ENCODE measurements at regions not wholly inside any gene's neighbourhood (a gene's known extent, or its start where the extent isn't known, plus 50 kb on each side); places are given as distances from the start of the nearest gene placed in this dataset.

- ATAC-seq (ENCODE audit: low read depth) (no peak), DNase-seq (no peak)
- H3K27ac ChIP-seq (ENCODE audit: insufficient read depth, low read length) = no peak overlapping the region
- H2BK5ac ChIP-seq (ENCODE audit: low read depth, low read length, poor library complexity, severe bottlenecking) = no peak overlapping the region
- H3K9me1 ChIP-seq (ENCODE audit: insufficient read depth, low read length) = no peaks in the 10 kb centered on the region
- no peak overlapping the region for H2BK20ac ChIP-seq (ENCODE audit: low read depth, low read length)
- in situ Hi-C loops (cut with MboI; ENCODE audit: low sequenced_read_pairs) = no loop called here
- POLR2A ChIA-PET (ENCODE audit: unreplicated experiment) = no interaction called here
- H2BK120ac ChIP-seq (ENCODE audit: low read depth, low read length) = no peak overlapping the region
- no CpG with 5 or more reads among the region's 4 CpGs for WGBS, 2 experiments (ENCODE audit: extremely low coverage in 2 of 2, insufficient read length in 1 of 2)
- no peak overlapping the region for H3K18ac ChIP-seq (ENCODE audit: low read depth, low read length)
- BruUV-seq (replicated peaks) = no TSS peak
- no peaks in the 10 kb centered on the region for H3K79me1 ChIP-seq (ENCODE audit: low read depth in 1 of 2, low read length in 2 of 2)
- no peaks in the 10 kb centered on the region for H3K36me3 ChIP-seq (ENCODE audit: control insufficient read depth, insufficient read depth, low read length)
- no peak overlapping the region for H3K14ac ChIP-seq (replicated peaks; ENCODE audit: low read depth, low read length)
- H3K9me3 ChIP-seq (ENCODE audit: control insufficient read depth, insufficient read depth, low read length) = no peaks in the 10 kb centered on the region
- dilution Hi-C loops (cut with HindIII; ENCODE audit: low sequenced_read_pairs, unreplicated experiment) = no loop called here
- H2BK15ac ChIP-seq (ENCODE audit: low read depth, low read length) = no peak overlapping the region
- no peak overlapping the region for H3K4me2 ChIP-seq (ENCODE audit: low read depth, low read length)
- H4K20me1 ChIP-seq (ENCODE audit: insufficient read depth, low read length) = no peaks in the 10 kb centered on the region
- no peak overlapping the region for H4K5ac ChIP-seq (ENCODE audit: low read depth, low read length)
- H3K4ac ChIP-seq (ENCODE audit: low read depth, low read length) = no peak overlapping the region
- H3K4me3 ChIP-seq (ENCODE audit: insufficient read depth, low read depth, low read length) = no peak overlapping the region
- no peaks in the 10 kb centered on the region for H3K4me1 ChIP-seq (ENCODE audit: control insufficient read depth, insufficient read depth, low read length)
- no peak overlapping the region for H2AFZ ChIP-seq (replicated peaks; ENCODE audit: low read length, poor library complexity)
- no peak overlapping the region for H4K8ac ChIP-seq (ENCODE audit: low read depth in 2 of 2, low read length in 2 of 2)
- no peak overlapping the region for H4K91ac ChIP-seq (ENCODE audit: insufficient read depth, low read depth, low read length)
- H3K27me3 ChIP-seq (ENCODE audit: control insufficient read depth, insufficient read depth, low read length) = no peaks in the 10 kb centered on the region
- CTCF ChIA-PET = no interaction called here
- H2AK5ac ChIP-seq (ENCODE audit: low read depth, low read length) = no peak overlapping the region
- H3K56ac ChIP-seq (ENCODE audit: extremely low read depth, insufficient read depth, low read length) = no peak overlapping the region
- H2AK9ac ChIP-seq (replicated peaks; ENCODE audit: low read depth, low read length, poor library complexity) = no peak overlapping the region
- TF ChIP-seq CEBPB (IDR thresholded peaks at IDR 0.05; ENCODE audit: low read depth, low read length) (no peak), SMC3 (IDR thresholded peaks at IDR 0.05; ENCODE audit: low read depth, low read length) (no peak), ELK1 (IDR thresholded peaks at IDR 0.05; ENCODE audit: borderline replicate concordance, low read depth, low read length) (no peak), RAD21 (IDR thresholded peaks at IDR 0.05; ENCODE audit: low read length) (no peak), BHLHE40 (IDR thresholded peaks at IDR 0.05; ENCODE audit: low read depth, low read length) (no peak), MAFK (IDR thresholded peaks at IDR 0.05; ENCODE audit: low read depth, low read length) (no peak), RFX5 (IDR thresholded peaks at IDR 0.05; ENCODE audit: low read depth, low read length) (no peak), RCOR1 (IDR thresholded peaks at IDR 0.05; ENCODE audit: insufficient replicate concordance, low read length) (no peak), CHD1 (IDR thresholded peaks at IDR 0.05; ENCODE audit: low read depth, low read length) (no peak), USF2 (IDR thresholded peaks at IDR 0.05; ENCODE audit: low read depth, low read length) (no peak), CTCF (conservative IDR thresholded peaks at IDR 0.05; ENCODE audit: low read depth, low read length) (no peak), FOS (IDR thresholded peaks at IDR 0.05; ENCODE audit: low read depth, low read length) (no peak), MXI1 (IDR thresholded peaks at IDR 0.05; ENCODE audit: borderline replicate concordance, low read depth, low read length) (no peak), MAZ (IDR thresholded peaks at IDR 0.05; ENCODE audit: borderline replicate concordance, low read depth, low read length) (no peak)
- intact Hi-C loops (cut with micrococcal nuclease) = no loop called here
- no peak overlapping the region for H3K23ac ChIP-seq (ENCODE audit: low read depth, low read length)
- no peak overlapping the region for H3K9ac ChIP-seq (ENCODE audit: low read depth, low read length)
These were observed 59.3 kb upstream of the LHX8 start for GRCh38 chr1:75074831-75075395.
